Astrocyte of the spinal cord (primary cell): ENCODE measurements at regions not wholly inside any gene's neighbourhood (a gene's known extent, or its start where the extent isn't known, plus 50 kb on each side); places are given as distances from the start of the nearest gene placed in this dataset.

Experiments
- DNase-seq: peaks from one replicate; pipeline ENCODE4 v3.0.0; 2011; ENCODE audit warnings: low read depth, low spot score
- H3K4me3 ChIP-seq: 2 replicates; pipeline ENCODE4 v1.5.1; 2011; ENCODE audit warnings: low read depth, mild to moderate bottlenecking, low read length, moderate library complexity
- in situ Hi-C: cut with HindIII; loops from 2 replicates; pipeline ENCODE4 v1.10.0; 2017; ENCODE audit warnings: low sequenced_read_pairs
- TF ChIP-seq, protein P1 (sequence below): IDR thresholded peaks from 2 replicates; pipeline ENCODE4 v1.5.1; 2012; ENCODE audit warnings: low read depth, mild to moderate bottlenecking, low read length, inconsistent platforms

DNA sequence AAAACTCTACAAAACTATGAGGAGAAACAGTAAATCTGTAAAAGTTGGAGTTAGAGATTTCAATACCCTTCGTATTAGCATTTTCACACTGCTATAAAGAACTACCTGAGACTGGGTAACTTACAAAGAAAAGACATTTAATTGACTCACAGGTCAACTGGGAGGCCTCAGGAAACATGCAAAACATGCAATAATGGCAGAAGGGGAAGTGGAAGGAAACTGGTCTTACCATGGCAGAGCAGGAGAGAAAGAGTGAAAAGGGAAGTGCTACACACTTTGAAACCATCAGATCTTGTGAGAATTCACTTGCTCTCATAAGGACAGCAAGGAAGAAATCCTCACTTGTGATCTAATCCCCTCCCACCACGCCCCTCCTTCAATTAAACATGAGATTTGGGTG, 949.9 kb downstream of the TECRL start:
- in situ Hi-C loops = no loop called here
- no peak overlapping the region for H3K4me3 ChIP-seq
- no peak for DNase-seq
- TF ChIP-seq, protein P1, sequence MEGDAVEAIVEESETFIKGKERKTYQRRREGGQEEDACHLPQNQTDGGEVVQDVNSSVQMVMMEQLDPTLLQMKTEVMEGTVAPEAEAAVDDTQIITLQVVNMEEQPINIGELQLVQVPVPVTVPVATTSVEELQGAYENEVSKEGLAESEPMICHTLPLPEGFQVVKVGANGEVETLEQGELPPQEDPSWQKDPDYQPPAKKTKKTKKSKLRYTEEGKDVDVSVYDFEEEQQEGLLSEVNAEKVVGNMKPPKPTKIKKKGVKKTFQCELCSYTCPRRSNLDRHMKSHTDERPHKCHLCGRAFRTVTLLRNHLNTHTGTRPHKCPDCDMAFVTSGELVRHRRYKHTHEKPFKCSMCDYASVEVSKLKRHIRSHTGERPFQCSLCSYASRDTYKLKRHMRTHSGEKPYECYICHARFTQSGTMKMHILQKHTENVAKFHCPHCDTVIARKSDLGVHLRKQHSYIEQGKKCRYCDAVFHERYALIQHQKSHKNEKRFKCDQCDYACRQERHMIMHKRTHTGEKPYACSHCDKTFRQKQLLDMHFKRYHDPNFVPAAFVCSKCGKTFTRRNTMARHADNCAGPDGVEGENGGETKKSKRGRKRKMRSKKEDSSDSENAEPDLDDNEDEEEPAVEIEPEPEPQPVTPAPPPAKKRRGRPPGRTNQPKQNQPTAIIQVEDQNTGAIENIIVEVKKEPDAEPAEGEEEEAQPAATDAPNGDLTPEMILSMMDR = no peak

GRCh38 chr4:63458010-63458409, 951.2 kb downstream of the TECRL start:
- DNase-seq = no peak
- TF ChIP-seq, protein P1 = no peak
- in situ Hi-C loops = no loop called here
- H3K4me3 ChIP-seq = no peak overlapping the region

DNA sequence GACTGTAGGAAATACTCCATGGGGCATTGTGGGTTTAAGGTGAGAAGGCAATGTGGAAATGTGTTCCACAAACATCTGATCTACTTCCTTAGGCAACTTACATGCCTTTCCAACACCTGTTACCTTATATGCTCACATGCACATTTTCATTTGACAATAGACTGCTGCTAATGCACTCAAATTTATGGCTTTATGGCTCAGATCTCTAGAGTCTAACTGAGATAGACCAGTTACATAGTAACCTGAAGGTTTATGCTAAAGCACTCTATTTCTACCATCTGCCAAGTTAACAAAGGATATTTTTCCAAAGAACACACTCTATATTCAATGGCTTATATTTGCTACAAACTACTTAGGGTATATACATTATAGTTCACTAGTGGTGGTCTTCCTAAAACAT, 969.0 kb downstream of the TECRL start:
- H3K4me3 ChIP-seq = no peak overlapping the region
- in situ Hi-C loops = no loop called here
- TF ChIP-seq, protein P1 = no peak
- DNase-seq = no peak

GRCh38 chr4:63430105-63430504, 979.1 kb downstream of the TECRL start:
- TF ChIP-seq, protein P1 = no peak
- DNase-seq = no peak
- no peak overlapping the region for H3K4me3 ChIP-seq
- in situ Hi-C loops = no loop called here

DNA sequence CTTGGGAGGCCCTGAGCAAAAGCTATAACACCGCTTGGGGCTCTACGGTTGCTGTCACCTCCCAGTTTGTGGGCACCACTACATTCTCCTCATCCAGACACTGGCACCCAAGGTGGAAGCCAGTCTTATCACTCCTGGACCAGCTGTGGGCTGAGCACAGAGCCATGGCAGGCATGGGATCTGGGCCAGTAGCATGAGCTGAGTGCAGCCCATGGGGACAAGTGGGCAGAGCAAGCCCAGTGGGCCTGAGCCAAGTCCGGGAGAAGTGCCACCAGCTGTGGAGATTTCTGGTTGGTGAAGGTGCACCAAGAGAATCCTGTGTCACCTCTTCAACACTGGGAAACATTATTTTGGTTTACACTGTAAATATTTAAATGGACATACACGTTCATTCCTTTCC, 1013.0 kb downstream of the TECRL start:
- no peak for DNase-seq
- in situ Hi-C loops = no loop called here
- no peak overlapping the region for H3K4me3 ChIP-seq
- TF ChIP-seq, protein P1 = no peak

DNA sequence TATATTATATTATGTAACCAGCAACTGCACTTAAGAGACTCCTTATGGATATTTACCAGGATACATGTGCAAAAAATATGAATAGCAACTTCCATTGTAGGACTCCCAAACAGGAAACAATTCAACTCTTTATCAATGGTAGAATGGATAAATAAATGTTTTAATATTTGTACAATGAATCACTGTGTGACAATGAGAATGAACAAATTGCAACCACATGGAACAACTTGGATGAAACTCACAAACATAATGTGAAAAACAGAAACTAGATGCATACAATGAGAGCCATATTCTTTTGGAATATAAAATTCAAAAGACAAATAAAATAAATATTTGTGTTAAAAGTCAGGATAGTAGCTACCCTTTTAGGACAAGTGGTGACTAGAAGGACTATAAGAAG, 1015.7 kb downstream of the TECRL start:
- TF ChIP-seq, protein P1 = no peak
- in situ Hi-C loops = no loop called here
- no peak overlapping the region for H3K4me3 ChIP-seq
- DNase-seq = no peak

GRCh38 chr4:63379750-63380522, 1029.3 kb downstream of the TECRL start:
- TF ChIP-seq, protein P1 = no peak
- in situ Hi-C loops = no loop called here
- no peak for DNase-seq
- H3K4me3 ChIP-seq = no peak overlapping the region
